ENCODE measurements at regions not wholly inside any gene's neighbourhood (a gene's known extent, or its start where the extent isn't known, plus 50 kb on each side); places are given as distances from the start of the nearest gene placed in this dataset.

DNA sequence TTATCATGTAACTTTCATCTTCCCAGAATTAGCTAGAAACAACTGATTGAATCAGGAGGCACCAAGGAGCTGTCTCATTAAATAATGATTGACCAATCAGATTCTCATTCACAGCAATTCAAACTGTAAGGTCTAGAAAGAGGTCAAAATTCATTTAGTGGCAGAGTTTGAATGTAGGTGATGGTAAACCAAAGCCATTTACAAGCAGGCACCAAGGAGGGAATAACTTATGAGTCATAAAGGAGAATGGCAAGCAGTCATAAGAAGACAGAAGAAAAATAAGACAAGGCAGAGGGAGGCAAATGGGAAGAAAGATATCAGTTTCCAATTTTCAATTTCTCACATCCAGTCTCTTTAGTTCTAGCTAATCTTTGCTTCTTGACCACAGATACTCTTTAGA lies 52.9 kb upstream of the DEFB112 start:
- ATAC-seq (no peak), DNase-seq (no peak)
- H3K36me3 Mint-ChIP-seq (ENCODE audit: low read depth): no peaks in the 10 kb centered on the region
- CTCF ChIA-PET: no interaction called here
- POLR2A ChIA-PET: no interaction called here
- no peaks in the 10 kb centered on the region for H3K27me3 Mint-ChIP-seq
- H3K27ac Mint-ChIP-seq: no peak overlapping the region
- no peak overlapping the region for H3K4me3 Mint-ChIP-seq
- H3K9me3 Mint-ChIP-seq (ENCODE audit: low read depth): peaks cover 2% of the 10 kb centered on the region
- no peaks in the 10 kb centered on the region for H3K4me1 Mint-ChIP-seq
- intact Hi-C loops (cut with DNase I, micrococcal nuclease): no loop called here

- Mint-ChIP-seq H3K27ac (no peak overlapping the region), H3K27me3 (no peaks in the 10 kb centered on the region), H3K4me1 (no peaks in the 10 kb centered on the region), H3K4me3 (no peak overlapping the region), H3K9me3 (ENCODE audit: low read depth) (peaks cover 2% of the 10 kb centered on the region), H3K36me3 (ENCODE audit: low read depth) (no peaks in the 10 kb centered on the region)
- intact Hi-C loops (cut with DNase I, micrococcal nuclease): no loop called here
- ChIA-PET CTCF (interaction anchor here (0.9 kb wide), 1 partner anchor 20 kb away, joined by 3 read pairs; no protein-coding TSS in a partner anchor), POLR2A (no interaction called here)
- DNase-seq (no peak), ATAC-seq (no peak)
Measured at GRCh38 chr6:50110587-50110986, 60.9 kb upstream of the DEFB112 start.

DNA sequence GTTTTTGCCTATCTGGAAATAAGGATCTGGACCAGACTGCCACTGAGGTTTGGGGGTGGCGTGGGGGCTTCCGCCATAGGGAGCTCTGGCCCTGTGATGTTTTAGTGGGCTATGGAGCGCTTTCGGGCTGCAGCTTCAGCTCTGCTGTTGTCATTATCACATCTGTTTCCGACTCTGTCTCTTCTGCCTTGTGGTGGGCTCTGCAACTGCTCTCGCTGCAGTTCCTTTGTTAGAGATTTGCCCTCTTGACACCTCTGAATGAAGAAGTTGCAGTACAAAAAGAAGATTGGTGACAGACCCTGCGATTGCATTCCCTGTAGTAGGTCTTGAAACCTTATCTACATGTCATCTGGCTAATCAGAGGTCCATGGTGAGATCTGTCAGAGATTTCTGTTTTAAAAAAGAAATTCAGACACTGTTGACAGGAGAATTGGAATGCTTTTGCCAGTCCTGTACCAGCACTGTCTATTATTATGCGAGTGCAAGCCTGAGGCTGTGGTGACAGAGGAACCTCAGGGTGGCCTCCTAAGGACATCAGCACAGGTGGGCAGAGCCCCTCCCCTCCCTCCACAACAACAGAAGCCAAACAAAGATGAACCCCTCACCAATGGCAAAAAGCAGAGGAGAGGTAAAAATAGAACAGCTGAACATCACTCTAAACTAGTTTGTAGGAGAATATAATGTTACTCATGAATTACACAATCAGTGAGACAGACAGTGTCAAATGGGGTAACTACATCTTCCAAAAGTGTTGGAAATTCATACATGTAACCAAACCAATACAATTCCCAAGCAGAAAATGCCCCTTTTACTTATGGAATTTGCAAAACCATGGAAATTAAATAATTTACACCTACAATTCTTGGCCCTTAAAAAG lies 63.5 kb upstream of the DEFB112 start:
- no peaks in the 10 kb centered on the region for H3K4me1 Mint-ChIP-seq
- no peak overlapping the region for H3K4me3 Mint-ChIP-seq
- ATAC-seq (no peak), DNase-seq (no peak)
- CTCF ChIA-PET: no interaction called here
- intact Hi-C loops (cut with DNase I, micrococcal nuclease): no loop called here
- H3K27ac Mint-ChIP-seq: no peak overlapping the region
- no peaks in the 10 kb centered on the region for H3K36me3 Mint-ChIP-seq (ENCODE audit: low read depth)
- POLR2A ChIA-PET: no interaction called here
- peaks cover 2% of the 10 kb centered on the region for H3K9me3 Mint-ChIP-seq (ENCODE audit: low read depth)
- H3K27me3 Mint-ChIP-seq: no peaks in the 10 kb centered on the region

DNA sequence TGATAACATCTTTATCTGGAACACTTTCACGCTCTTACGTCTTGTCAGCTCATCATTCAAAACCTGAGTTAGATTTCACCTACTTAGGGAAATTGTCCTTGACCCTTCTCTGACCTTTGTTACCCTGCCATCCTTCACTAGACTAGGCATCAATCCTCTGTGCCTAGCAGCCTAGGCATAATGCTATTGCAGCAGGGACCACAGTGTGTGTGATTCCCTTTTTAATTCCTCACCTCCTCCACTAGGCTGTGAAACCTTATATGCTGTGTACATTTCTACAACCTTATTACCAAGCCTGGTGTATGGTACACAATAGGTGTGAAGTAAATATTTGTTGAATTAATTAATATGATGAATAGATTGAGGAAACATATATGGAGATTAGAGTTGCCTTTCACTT lies 66.7 kb upstream of the DEFB112 start:
- ChIA-PET CTCF (interaction anchor here (0.6 to 0.8 kb wide), 2 partner anchors 12 to 543 kb away, joined by 4 read pairs; no protein-coding TSS in a partner anchor), POLR2A (no interaction called here)
- no peaks in the 10 kb centered on the region for H3K27me3 Mint-ChIP-seq
- H3K4me1 Mint-ChIP-seq: no peaks in the 10 kb centered on the region
- ATAC-seq: no peak
- no peaks in the 10 kb centered on the region for H3K36me3 Mint-ChIP-seq (ENCODE audit: low read depth)
- intact Hi-C loops (cut with DNase I, micrococcal nuclease): no loop called here
- DNase-seq: no peak
- H3K9me3 Mint-ChIP-seq (ENCODE audit: low read depth): no peaks in the 10 kb centered on the region
- no peak overlapping the region for H3K4me3 Mint-ChIP-seq
- no peak overlapping the region for H3K27ac Mint-ChIP-seq

- Mint-ChIP-seq H3K27me3 (no peaks in the 10 kb centered on the region), H3K36me3 (ENCODE audit: low read depth) (no peaks in the 10 kb centered on the region), H3K4me3 (no peak overlapping the region), H3K9me3 (ENCODE audit: low read depth) (no peaks in the 10 kb centered on the region), H3K27ac (no peak overlapping the region), H3K4me1 (no peaks in the 10 kb centered on the region)
- ChIA-PET POLR2A (no interaction called here), CTCF (interaction anchor here (0.6 kb wide), 1 partner anchor 542 kb away, joined by 4 read pairs; no protein-coding TSS in a partner anchor)
- no peak for DNase-seq
- intact Hi-C loops (cut with DNase I, micrococcal nuclease): no loop called here
- ATAC-seq: no peak
Measured at GRCh38 chr6:50116797-50117542, 67.2 kb upstream of the DEFB112 start.

DNA sequence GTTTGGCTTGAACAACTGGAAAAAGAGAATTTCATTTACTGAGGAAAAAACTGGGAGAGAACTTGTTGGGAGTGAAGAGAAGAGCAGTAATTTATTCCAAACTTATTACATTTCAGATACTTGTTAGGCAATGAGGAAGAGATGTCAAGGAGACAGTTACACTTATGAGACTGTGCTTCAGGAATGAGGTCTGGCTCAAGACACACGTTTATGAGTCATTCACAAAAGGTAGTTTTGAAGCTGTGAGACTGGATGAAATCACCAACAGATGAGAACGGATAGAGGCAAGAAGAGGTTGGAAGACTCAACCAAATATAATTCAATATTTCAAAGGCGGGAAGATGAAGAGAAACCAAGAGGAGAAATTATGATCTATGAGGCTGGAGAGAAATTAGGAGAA lies 70.6 kb upstream of the DEFB112 start:
- H3K4me1 Mint-ChIP-seq: no peaks in the 10 kb centered on the region
- H3K27me3 Mint-ChIP-seq: no peaks in the 10 kb centered on the region
- DNase-seq: no peak
- no peaks in the 10 kb centered on the region for H3K9me3 Mint-ChIP-seq (ENCODE audit: low read depth)
- H3K36me3 Mint-ChIP-seq (ENCODE audit: low read depth): no peaks in the 10 kb centered on the region
- no peak overlapping the region for H3K27ac Mint-ChIP-seq
- ChIA-PET POLR2A (no interaction called here), CTCF (no interaction called here)
- intact Hi-C loops (cut with DNase I, micrococcal nuclease): no loop called here
- ATAC-seq: no peak
- no peak overlapping the region for H3K4me3 Mint-ChIP-seq

DNA sequence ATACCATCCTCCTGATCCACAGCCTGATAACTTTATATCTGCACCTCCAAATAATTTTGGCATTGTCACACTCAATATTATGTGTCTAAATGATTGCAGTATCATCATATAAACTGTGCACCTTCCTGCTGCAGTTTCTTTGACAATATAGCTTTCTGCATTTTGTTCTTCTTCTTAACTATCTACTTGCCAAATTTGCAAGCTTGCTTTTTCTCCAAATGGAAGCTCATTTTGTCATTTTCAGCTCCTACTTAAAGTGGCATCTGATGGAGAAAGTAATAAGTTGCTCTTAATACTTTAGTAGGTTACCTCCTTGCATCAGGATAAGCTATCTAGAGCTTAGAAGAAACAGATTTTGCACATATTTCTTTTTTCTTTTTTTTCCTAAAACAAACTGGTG lies 74.0 kb upstream of the DEFB112 start:
- H3K27me3 Mint-ChIP-seq: no peaks in the 10 kb centered on the region
- H3K36me3 Mint-ChIP-seq (ENCODE audit: low read depth): no peaks in the 10 kb centered on the region
- DNase-seq: no peak
- no peaks in the 10 kb centered on the region for H3K4me1 Mint-ChIP-seq
- H3K9me3 Mint-ChIP-seq (ENCODE audit: low read depth): no peaks in the 10 kb centered on the region
- intact Hi-C loops (cut with DNase I, micrococcal nuclease): no loop called here
- ChIA-PET CTCF (no interaction called here), POLR2A (no interaction called here)
- no peak overlapping the region for H3K4me3 Mint-ChIP-seq
- H3K27ac Mint-ChIP-seq: no peak overlapping the region
- no peak for ATAC-seq

- no peak for DNase-seq
- Mint-ChIP-seq H3K9me3 (ENCODE audit: low read depth) (no peaks in the 10 kb centered on the region), H3K27ac (no peak overlapping the region), H3K36me3 (ENCODE audit: low read depth) (no peaks in the 10 kb centered on the region), H3K4me1 (no peaks in the 10 kb centered on the region), H3K27me3 (no peaks in the 10 kb centered on the region), H3K4me3 (no peak overlapping the region)
- intact Hi-C loops (cut with DNase I, micrococcal nuclease): no loop called here
- ChIA-PET POLR2A (no interaction called here), CTCF (no interaction called here)
- ATAC-seq: no peak
Measured at GRCh38 chr6:50124572-50124971, 74.8 kb upstream of the DEFB112 start.

DNA sequence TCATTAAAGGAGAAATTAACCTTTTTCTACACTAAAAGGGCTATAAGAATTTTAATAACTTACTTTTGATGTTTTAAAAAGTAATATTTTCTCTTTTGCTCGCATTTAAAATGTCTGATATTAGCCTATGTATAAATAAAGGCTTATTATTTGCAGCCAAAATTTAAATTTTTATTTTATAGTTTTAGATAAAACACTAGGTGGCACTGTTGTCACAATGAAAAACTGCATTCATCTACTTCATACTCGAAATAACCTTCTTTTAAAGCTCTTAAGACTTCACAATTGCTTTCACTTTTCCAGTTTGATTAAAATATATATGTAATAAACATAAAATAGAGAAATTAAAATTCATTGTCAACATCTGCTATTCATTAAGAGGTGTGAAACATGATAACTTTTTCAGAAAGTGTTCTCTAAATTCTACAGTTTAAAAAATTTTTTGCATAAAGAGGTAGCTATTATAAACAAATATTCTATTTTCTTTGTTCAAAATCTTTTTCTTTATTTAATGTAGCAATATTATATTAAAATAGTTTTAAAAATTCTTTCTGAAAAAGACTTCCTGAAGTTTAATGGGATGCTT lies 78.8 kb upstream of the DEFB112 start:
- no peaks in the 10 kb centered on the region for H3K36me3 Mint-ChIP-seq (ENCODE audit: low read depth)
- no peaks in the 10 kb centered on the region for H3K9me3 Mint-ChIP-seq (ENCODE audit: low read depth)
- no peak overlapping the region for H3K4me3 Mint-ChIP-seq
- no peaks in the 10 kb centered on the region for H3K4me1 Mint-ChIP-seq
- intact Hi-C loops (cut with DNase I, micrococcal nuclease): loop anchor here (1.0 to 5.0 kb wide), 3 partner anchors 474 to 664 kb away; no protein-coding TSS in a partner anchor
- DNase-seq (no peak), ATAC-seq (no peak)
- no peaks in the 10 kb centered on the region for H3K27me3 Mint-ChIP-seq
- no peak overlapping the region for H3K27ac Mint-ChIP-seq
- CTCF ChIA-PET: interaction anchor here (0.5 to 1.5 kb wide), 16 partner anchors 9 to 1921 kb away, joined by 3 to 8 read pairs (median 3); no protein-coding TSS in a partner anchor
- POLR2A ChIA-PET: no interaction called here

DNA sequence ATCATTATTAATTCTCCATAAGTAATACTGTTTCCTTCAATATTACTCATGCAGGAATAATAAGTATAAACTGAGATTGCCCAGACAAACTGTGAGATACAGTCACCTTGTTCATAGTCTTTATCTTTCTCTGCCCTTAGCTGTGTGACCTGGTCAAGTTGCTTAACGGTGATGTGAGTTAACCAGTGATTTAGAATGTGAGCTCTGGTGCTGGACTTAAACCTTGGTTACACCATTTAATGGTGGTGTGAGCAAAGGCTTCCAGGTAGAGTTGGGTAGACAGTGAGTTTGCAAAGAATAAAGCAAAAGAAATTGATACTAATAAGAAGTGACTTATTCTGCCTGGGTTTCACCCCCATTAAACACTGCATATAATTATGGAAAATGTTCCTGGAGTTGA lies 86.2 kb upstream of the DEFB112 start:
- DNase-seq (no peak), ATAC-seq (no peak)
- Mint-ChIP-seq H3K36me3 (ENCODE audit: low read depth) (no peaks in the 10 kb centered on the region), H3K27ac (no peak overlapping the region), H3K9me3 (ENCODE audit: low read depth) (no peaks in the 10 kb centered on the region), H3K4me3 (no peak overlapping the region), H3K4me1 (no peaks in the 10 kb centered on the region), H3K27me3 (no peaks in the 10 kb centered on the region)
- POLR2A ChIA-PET: no interaction called here
- intact Hi-C loops (cut with DNase I, micrococcal nuclease): no loop called here
- CTCF ChIA-PET: no interaction called here

DNA sequence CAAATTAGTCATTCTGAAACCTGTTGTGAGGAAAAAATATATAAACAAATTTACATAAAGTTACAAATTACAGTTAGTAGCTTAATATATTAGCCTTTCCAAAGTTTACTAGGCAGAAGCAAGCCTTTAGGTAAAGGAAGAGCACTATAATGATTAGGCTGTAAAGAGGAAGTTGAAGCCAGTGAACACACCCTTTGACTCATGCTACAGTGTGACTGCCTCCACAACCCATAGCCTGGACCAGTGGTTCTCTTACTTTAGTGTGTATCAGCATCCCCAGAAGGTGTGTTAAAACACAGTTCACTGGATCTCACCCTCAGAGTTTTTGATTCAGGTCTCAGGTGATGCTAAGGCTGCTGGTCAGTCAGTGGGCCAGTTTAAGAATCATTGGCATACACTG lies 91.4 kb upstream of the DEFB112 start:
- POLR2A ChIA-PET: no interaction called here
- CTCF ChIA-PET: no interaction called here
- no peaks in the 10 kb centered on the region for H3K27me3 Mint-ChIP-seq
- no peak for DNase-seq
- no peaks in the 10 kb centered on the region for H3K36me3 Mint-ChIP-seq (ENCODE audit: low read depth)
- intact Hi-C loops (cut with DNase I, micrococcal nuclease): no loop called here
- no peaks in the 10 kb centered on the region for H3K9me3 Mint-ChIP-seq (ENCODE audit: low read depth)
- no peak for ATAC-seq
- no peak overlapping the region for H3K27ac Mint-ChIP-seq
- no peak overlapping the region for H3K4me3 Mint-ChIP-seq
- no peaks in the 10 kb centered on the region for H3K4me1 Mint-ChIP-seq
